CD14-positive monocyte (primary cell): ENCODE measurements at regions not wholly inside any gene's neighbourhood (a gene's known extent, or its start where the extent isn't known, plus 50 kb on each side); places are given as distances from the start of the nearest gene placed in this dataset.
"Not testable (repeated sequence)": the region's sequence is repeated elsewhere in the genome, so short reads cannot be mapped to it uniquely, and the experiment has no call there.

Experiments used
- DNase-seq, 3 donors: peaks; one replicate each; pipeline ENCODE4 v3.0.0-alpha.2; 2011 to 2022
- H2AFZ ChIP-seq: 2 replicates; pipeline ENCODE4 v1.6.0; 2012; ENCODE audit warnings: mild to moderate bottlenecking, low read depth, low read length, inconsistent platforms; ENCODE audit not compliant: insufficient read depth, poor library complexity, severe bottlenecking
- H3K27ac ChIP-seq, 2 donors: 1 replicate in 1 of 2; 2 replicates in 1 of 2; pipeline ENCODE4 v1.5.1; 2012 to 2013; ENCODE audit warnings: low read length in 2 of 2, control low read depth in 1 of 2, inconsistent platforms in 1 of 2, low read depth in 1 of 2, mild to moderate bottlenecking in 1 of 2
- H3K27me3 ChIP-seq, 2 donors: one replicate each; pipeline versions ENCODE4 v1.6.0 to v1.6.1; 2011 to 2013; ENCODE audit warnings: low read length in 2 of 2; ENCODE audit not compliant: control insufficient read depth in 2 of 2, insufficient read depth in 2 of 2
- H3K36me3 ChIP-seq, 2 donors: replicated peaks in 1 of 2; 1 replicate in 1 of 2; 2 replicates in 1 of 2; pipeline versions ENCODE4 v1.5.1 to v1.6.1; 2012 to 2013; ENCODE audit warnings: low read length in 2 of 2, control low read depth in 1 of 2, inconsistent platforms in 1 of 2, mild to moderate bottlenecking in 1 of 2; ENCODE audit not compliant: insufficient read depth in 2 of 2, control insufficient read depth in 1 of 2
- H3K4me1 ChIP-seq, 2 donors: 1 replicate in 1 of 2; 2 replicates in 1 of 2; pipeline versions ENCODE4 v1.5.1 to v1.6.1; 2012 to 2013; ENCODE audit warnings: low read length in 2 of 2, control low read depth in 1 of 2, inconsistent platforms in 1 of 2, mild to moderate bottlenecking in 1 of 2, moderate library complexity in 1 of 2; ENCODE audit not compliant: insufficient read depth in 2 of 2, control insufficient read depth in 1 of 2
- H3K4me2 ChIP-seq: replicated peaks from 2 replicates; pipeline ENCODE3; 2012; ENCODE audit warnings: low read length, moderate library complexity, mild to moderate bottlenecking; ENCODE audit not compliant: poor library complexity, severe bottlenecking; ENCODE audit errors: extremely low read depth
- H3K4me3 ChIP-seq, 3 experiments: fragments of 200-600 bp in 1 of 3; sonication (generic) in 1 of 3; replicated peaks in 1 of 3; 1 replicate in 2 of 3; 2 replicates in 1 of 3; pipeline ENCODE4 v1.5.1; 2011 to 2013; ENCODE audit warnings: low read length in 3 of 3, mild to moderate bottlenecking in 3 of 3, control low read depth in 2 of 3, low read depth in 2 of 3, inconsistent platforms in 1 of 3, moderate library complexity in 1 of 3
- H3K79me2 ChIP-seq: 2 replicates; pipeline ENCODE4 v1.6.0; 2012; ENCODE audit warnings: mild to moderate bottlenecking, control low read depth, inconsistent platforms, low read length, moderate library complexity; ENCODE audit not compliant: insufficient read depth
- H3K9ac ChIP-seq: 2 replicates; pipeline ENCODE4 v1.6.0; 2017; ENCODE audit warnings: low read length, mild to moderate bottlenecking; ENCODE audit not compliant: insufficient read depth, poor library complexity, severe bottlenecking
- H3K9me3 ChIP-seq, 2 donors: replicated peaks in 1 of 2; 1 replicate in 1 of 2; 2 replicates in 1 of 2; pipeline versions ENCODE4 v1.5.1 to v1.6.1; 2012 to 2013; ENCODE audit warnings: low read length in 2 of 2, control low read depth in 1 of 2; ENCODE audit not compliant: control insufficient read depth in 1 of 2, insufficient read depth in 1 of 2
- H4K20me1 ChIP-seq: 2 replicates; pipeline ENCODE4 v1.6.0; 2012; ENCODE audit warnings: mild to moderate bottlenecking, low read length, control low read depth, moderate library complexity; ENCODE audit not compliant: insufficient read depth
- H3K27ac Mint-ChIP-seq, 7 donors: one replicate each; pipeline ENCODE4 v1.8.0; 2020; ENCODE audit warnings: mild to moderate bottlenecking in 7 of 7, mixed read lengths in 7 of 7, moderate library complexity in 6 of 7, inconsistent platforms in 2 of 7
- H3K27me3 Mint-ChIP-seq, 3 donors: one replicate each; pipeline ENCODE4 v1.8.0; 2021 to 2022; ENCODE audit warnings: low read depth in 3 of 3, mild to moderate bottlenecking in 3 of 3, mixed read lengths in 3 of 3, moderate library complexity in 3 of 3, inconsistent platforms in 1 of 3
- H3K36me3 Mint-ChIP-seq, 2 donors: one replicate each; pipeline ENCODE4 v1.8.0; 2020; ENCODE audit warnings: mixed read lengths in 2 of 2, inconsistent platforms in 1 of 2, mild to moderate bottlenecking in 1 of 2
- H3K4me1 Mint-ChIP-seq: one replicate; pipeline ENCODE4 v1.8.0; 2020; ENCODE audit warnings: mild to moderate bottlenecking, mixed read lengths
- H3K4me3 Mint-ChIP-seq, 2 donors: one replicate each; pipeline ENCODE4 v1.8.0; 2020; ENCODE audit warnings: mild to moderate bottlenecking in 2 of 2, mixed read lengths in 2 of 2, moderate library complexity in 1 of 2
- H3K9me3 Mint-ChIP-seq, 7 donors: one replicate each; pipeline ENCODE4 v1.8.0; 2020 to 2022; ENCODE audit warnings: mixed read lengths in 7 of 7, mild to moderate bottlenecking in 6 of 7, moderate library complexity in 6 of 7, inconsistent platforms in 2 of 7
- CTCF ChIP-seq: fragments of 200-600 bp; IDR thresholded peaks from one replicate; pipeline ENCODE4 v1.8.0; 2022; ENCODE audit warnings: antibody characterized with exemption, mild to moderate bottlenecking
- WGBS: methylation state at CpG from one replicate; pipeline ENCODE4 v1.1.5; 2013; ENCODE audit warnings: missing lambda C conversion rate; ENCODE audit not compliant: insufficient coverage; 5-methylcytosine and 5-hydroxymethylcytosine counted together
- intact Hi-C, 2 donors: fragments of 100-400 bp; cut with micrococcal nuclease; formaldehyde crosslinking; loops; one replicate each; pipeline versions ENCODE4 v1.15.0 to v1.15.1; 2023

GRCh38 chr9:41347893-41348292 lies 158.8 kb upstream of the ZNG1F start:
- no CpG with 5 or more reads among the region's 3 CpGs for WGBS
- H2AFZ ChIP-seq, H3K9me3 Mint-ChIP-seq, H3K4me1 Mint-ChIP-seq, H3K9me3 ChIP-seq, H3K4me1 ChIP-seq, H3K27me3 ChIP-seq, H3K27ac ChIP-seq, H3K9ac ChIP-seq, H3K4me3 ChIP-seq, H3K4me3 Mint-ChIP-seq, H3K79me2 ChIP-seq, H3K36me3 Mint-ChIP-seq, H3K27ac Mint-ChIP-seq, H3K4me2 ChIP-seq, intact Hi-C loops, H3K36me3 ChIP-seq, H4K20me1 ChIP-seq, H3K27me3 Mint-ChIP-seq: not testable (repeated sequence)
- DNase-seq: peak; percentile 38 to 67 (median 57)

- H3K4me3 ChIP-seq, H3K4me2 ChIP-seq, intact Hi-C loops, H3K27me3 Mint-ChIP-seq, H3K4me3 Mint-ChIP-seq, H3K27ac ChIP-seq, H3K79me2 ChIP-seq, H3K27ac Mint-ChIP-seq, DNase-seq, H3K4me1 Mint-ChIP-seq, H4K20me1 ChIP-seq, H3K36me3 ChIP-seq, H3K27me3 ChIP-seq, H3K9me3 Mint-ChIP-seq, H3K36me3 Mint-ChIP-seq, H3K9me3 ChIP-seq, H3K4me1 ChIP-seq, H2AFZ ChIP-seq, H3K9ac ChIP-seq: not testable (repeated sequence)
- TF ChIP-seq CTCF: peak; percentile 29
- no CpG with 5 or more reads among the region's 5 CpGs for WGBS
Measured at GRCh38 chr9:41332562-41332961, 143.4 kb upstream of the ZNG1F start.

- DNase-seq, H3K9ac ChIP-seq, H4K20me1 ChIP-seq, H2AFZ ChIP-seq, H3K36me3 ChIP-seq, H3K9me3 Mint-ChIP-seq, H3K79me2 ChIP-seq, H3K36me3 Mint-ChIP-seq, H3K27ac ChIP-seq, H3K27me3 Mint-ChIP-seq, H3K4me3 ChIP-seq, H3K9me3 ChIP-seq, H3K27ac Mint-ChIP-seq, H3K4me2 ChIP-seq, H3K4me3 Mint-ChIP-seq, H3K4me1 Mint-ChIP-seq, intact Hi-C loops, H3K4me1 ChIP-seq, H3K27me3 ChIP-seq: not testable (repeated sequence)
- WGBS: no CpG with 5 or more reads among the region's 2 CpGs
Measured at GRCh38 chr9:41321277-41321676, 132.2 kb upstream of the ZNG1F start.

GRCh38 chr9:41308953-41309352 lies 119.8 kb upstream of the ZNG1F start:
- H3K9me3 Mint-ChIP-seq, H3K4me1 ChIP-seq, H3K36me3 ChIP-seq, H3K27me3 Mint-ChIP-seq, H3K4me3 ChIP-seq, intact Hi-C loops, H3K4me3 Mint-ChIP-seq, H3K27ac Mint-ChIP-seq, H2AFZ ChIP-seq, H3K79me2 ChIP-seq, H3K4me1 Mint-ChIP-seq, H3K27me3 ChIP-seq, H3K9ac ChIP-seq, H3K9me3 ChIP-seq, H3K27ac ChIP-seq, H4K20me1 ChIP-seq, DNase-seq, H3K36me3 Mint-ChIP-seq, H3K4me2 ChIP-seq: not testable (repeated sequence)
- WGBS: no CpG with 5 or more reads among the region's 6 CpGs
